Body of pancreas (tissue), 4 donors: ENCODE measurements at regions not wholly inside any gene's neighbourhood (a gene's known extent, or its start where the extent isn't known, plus 50 kb on each side); places are given as distances from the start of the nearest gene placed in this dataset.

ENCODE experiments used
- CTCF ChIP-seq, 7 experiments: fragments of 450-650 bp in 4 of 7; fragments of 200-600 bp in 3 of 7; sonication (generic) in 3 of 7; IDR thresholded peaks; one replicate each; pipeline ENCODE4 v1.5.1; 2016 to 2019; ENCODE audit warnings: antibody characterized with exemption in 7 of 7
- POLR2A ChIP-seq, 3 donors: fragments of 450-650 bp; IDR thresholded peaks; one replicate each; pipeline ENCODE4 v1.6.1; 2016; ENCODE audit warnings: antibody characterized with exemption in 3 of 3, mild to moderate bottlenecking in 2 of 3

DNA sequence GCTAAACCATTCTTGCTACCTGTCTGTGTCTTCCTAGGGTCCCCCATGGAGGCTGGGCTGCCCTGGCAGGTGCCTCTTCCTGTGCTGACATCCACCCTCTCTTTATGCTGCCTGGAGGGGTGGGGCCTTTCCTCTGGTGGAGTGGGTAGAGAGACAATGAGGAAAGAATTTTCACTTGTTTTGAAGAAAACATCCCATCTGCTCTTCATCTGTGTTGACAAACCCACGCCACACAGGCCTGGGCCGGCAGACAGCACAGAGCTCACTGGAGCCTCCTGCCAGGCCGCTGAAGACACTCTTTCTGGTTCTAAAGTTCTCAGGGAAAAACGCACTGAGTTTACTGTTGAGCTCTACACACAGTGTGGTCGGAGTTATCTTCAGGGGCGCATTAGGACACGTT is 328.2 kb downstream of the GLRX3 start:
- no peak for TF ChIP-seq CTCF (IDR thresholded peaks at IDR 0.05)
- TF ChIP-seq POLR2A (IDR thresholded peaks at IDR 0.05), result no peak
